Activated naive CD8-positive, alpha-beta T cell treated with anti-CD3 and anti-CD28 coated beads for 36 hours (primary cell): ENCODE measurements at regions not wholly inside any gene's neighbourhood (a gene's known extent, or its start where the extent isn't known, plus 50 kb on each side); places are given as distances from the start of the nearest gene placed in this dataset.

Experiments
- DNase-seq: peaks from one replicate; pipeline ENCODE4 v3.0.0; 2021
- H3K27ac Mint-ChIP-seq: one replicate; pipeline ENCODE4 v1.8.0; 2022; ENCODE audit warnings: mild to moderate bottlenecking, moderate library complexity, mixed read lengths
- H3K27me3 Mint-ChIP-seq: one replicate; pipeline ENCODE4 v1.8.0; 2022; ENCODE audit warnings: mild to moderate bottlenecking, mixed read lengths
- H3K36me3 Mint-ChIP-seq: one replicate; pipeline ENCODE4 v1.8.0; 2021; ENCODE audit warnings: mild to moderate bottlenecking, mixed read lengths
- H3K4me1 Mint-ChIP-seq: one replicate; pipeline ENCODE4 v1.8.0; 2021; ENCODE audit warnings: mixed read lengths
- H3K4me3 Mint-ChIP-seq: one replicate; pipeline ENCODE4 v1.8.0; 2022; ENCODE audit warnings: mild to moderate bottlenecking, moderate library complexity, mixed read lengths
- H3K9me3 Mint-ChIP-seq: one replicate; pipeline ENCODE4 v1.8.0; 2022; ENCODE audit warnings: mixed read lengths

DNA sequence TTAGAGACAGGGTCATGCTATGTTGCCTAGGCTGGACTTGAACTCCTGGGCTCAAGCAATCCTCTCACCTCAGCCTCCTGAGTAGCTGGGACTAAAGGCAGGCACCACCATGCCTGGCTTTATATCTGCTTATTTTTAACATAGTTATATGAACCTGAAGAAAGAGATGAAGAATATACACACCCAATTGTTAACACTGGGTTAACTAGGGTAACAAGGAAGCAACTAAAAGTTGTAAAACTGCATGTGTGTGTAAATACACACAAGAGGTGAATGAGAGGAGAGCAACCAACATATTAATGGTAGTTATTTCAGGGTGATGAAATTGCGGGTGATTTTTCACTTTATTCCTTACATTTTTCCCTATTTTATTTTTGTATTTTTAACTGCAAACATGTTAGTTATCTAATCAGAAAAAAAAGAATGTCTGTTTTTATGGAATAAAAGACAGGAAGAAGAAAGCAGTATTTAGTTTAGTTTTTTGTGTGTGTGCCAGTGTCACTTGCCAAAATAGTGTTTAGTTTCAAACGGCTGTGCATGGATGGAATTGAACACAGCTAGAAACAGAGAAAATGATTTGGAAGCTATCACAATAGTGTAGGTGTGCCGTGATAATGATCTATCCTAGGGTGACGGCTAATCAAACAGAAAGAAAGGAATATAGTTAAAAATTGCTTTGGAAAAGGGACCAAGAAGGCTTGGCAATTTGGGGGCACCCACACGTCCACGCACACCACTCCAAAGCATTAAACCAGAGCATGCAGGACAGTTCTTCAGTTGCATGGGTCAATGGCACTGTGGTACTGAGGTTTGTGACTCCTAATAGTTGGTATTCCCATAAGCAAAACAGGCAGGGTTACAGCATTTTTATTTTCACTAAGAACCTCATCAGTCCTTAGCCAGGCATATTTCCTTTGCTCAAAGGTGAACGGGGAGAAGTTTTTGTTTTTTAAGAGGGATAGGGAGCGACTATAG, 89.1 kb upstream of the KLHL13 start:
- no peaks in the 10 kb centered on the region for H3K27me3 Mint-ChIP-seq
- no peak overlapping the region for H3K4me3 Mint-ChIP-seq
- H3K36me3 Mint-ChIP-seq: no peaks in the 10 kb centered on the region
- no peaks in the 10 kb centered on the region for H3K9me3 Mint-ChIP-seq
- DNase-seq: no peak
- H3K4me1 Mint-ChIP-seq: no peaks in the 10 kb centered on the region
- no peak overlapping the region for H3K27ac Mint-ChIP-seq

DNA sequence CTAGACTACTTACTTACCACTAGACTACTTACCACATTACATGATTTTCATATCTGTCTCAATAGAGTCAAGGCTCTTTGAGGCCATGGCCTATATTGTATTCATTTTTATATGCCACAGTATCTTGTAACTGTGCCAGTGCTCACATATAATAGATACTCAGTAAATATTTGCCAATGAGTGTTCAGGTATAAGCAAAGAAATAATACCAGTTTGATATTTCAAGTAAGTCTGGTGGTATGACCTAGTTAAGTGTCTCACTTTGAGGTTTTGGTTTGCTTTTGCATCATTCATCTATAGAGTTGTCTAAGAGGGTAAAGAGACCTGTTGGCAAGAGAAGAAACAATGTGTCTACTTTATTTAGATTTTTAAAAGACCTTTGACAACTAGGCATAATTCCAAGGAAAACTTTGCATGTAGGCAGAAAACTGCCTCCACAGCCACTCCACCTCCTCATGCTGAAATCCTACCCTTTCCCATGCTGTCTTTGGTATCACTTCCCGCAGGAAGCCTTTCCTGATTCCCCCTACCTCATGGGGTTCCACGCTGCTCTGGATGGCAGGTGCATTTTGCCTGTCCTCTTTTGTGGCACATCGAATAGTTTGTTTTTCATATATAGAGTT, 91.3 kb upstream of the KLHL13 start:
- Mint-ChIP-seq H3K4me1 (peaks cover 3% of the 10 kb centered on the region), H3K27ac (no peak overlapping the region), H3K27me3 (no peaks in the 10 kb centered on the region), H3K36me3 (no peaks in the 10 kb centered on the region), H3K9me3 (no peaks in the 10 kb centered on the region), H3K4me3 (no peak overlapping the region)
- no peak for DNase-seq

DNA sequence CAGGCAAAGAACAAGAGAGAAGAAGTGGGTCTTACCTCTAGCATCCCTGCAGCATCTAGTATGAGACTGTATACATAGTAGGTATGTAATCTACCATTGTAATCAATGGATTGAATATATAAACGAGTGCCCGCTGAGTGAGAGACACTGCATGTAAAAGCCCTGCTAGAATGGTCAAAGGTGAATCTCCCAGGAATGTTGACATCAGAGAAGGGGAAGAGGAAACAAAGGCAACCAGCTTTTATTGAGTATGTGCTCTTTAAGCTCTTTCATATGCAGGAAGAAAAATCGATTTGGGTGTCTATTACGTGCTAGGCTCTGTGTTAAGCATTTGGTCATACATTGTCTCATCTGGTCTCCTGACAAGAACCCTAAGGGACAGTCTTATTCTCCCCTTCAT, 91.9 kb upstream of the KLHL13 start:
- DNase-seq: no peak
- Mint-ChIP-seq H3K4me3 (no peak overlapping the region), H3K36me3 (no peaks in the 10 kb centered on the region), H3K27me3 (no peaks in the 10 kb centered on the region), H3K9me3 (no peaks in the 10 kb centered on the region), H3K4me1 (peaks cover 3% of the 10 kb centered on the region), H3K27ac (no peak overlapping the region)

DNA sequence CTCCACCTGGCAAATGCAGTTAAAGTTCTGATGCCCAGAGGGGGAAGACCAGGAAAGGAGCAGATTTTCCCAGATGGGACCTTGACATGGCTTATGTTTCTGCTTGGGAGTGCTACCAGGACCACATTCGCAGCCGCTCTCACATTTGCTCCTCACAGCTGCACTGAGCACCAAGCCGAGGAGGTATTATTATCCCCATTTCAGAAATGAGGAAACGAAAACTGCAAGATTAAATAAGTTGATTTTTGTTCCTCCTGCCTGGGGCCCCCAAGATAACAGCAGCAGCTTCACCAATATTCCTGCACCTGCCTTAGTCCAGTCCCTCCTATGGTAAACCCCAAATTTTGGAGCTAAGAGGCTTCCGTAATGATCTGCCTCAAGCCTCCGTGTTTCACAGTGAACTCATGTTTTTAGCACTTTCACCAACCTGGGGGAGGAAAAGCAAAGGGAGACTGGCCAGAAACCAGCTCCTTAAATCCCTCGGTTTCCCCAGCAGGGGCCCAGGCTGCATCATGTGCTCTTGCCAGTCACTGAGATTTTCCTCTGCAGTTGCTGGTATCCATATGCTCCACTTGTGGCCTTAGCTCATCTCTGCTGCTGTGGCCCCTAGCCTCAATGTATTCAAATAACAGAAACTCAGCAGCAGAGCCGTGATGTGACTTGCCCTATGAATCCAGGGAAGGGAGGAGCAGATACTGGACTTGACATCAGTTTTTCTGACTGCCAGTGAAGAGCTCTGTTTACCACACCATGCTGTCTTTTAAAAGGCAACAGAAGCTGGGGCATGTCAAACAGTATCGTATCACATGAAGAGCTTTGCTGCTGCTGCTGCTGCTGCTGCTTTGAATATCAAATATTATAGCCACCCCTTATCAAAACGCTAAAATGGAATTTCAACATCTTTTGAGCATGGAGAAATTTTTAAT, 95.5 kb upstream of the KLHL13 start:
- Mint-ChIP-seq H3K27ac (no peak overlapping the region), H3K9me3 (no peaks in the 10 kb centered on the region), H3K27me3 (no peaks in the 10 kb centered on the region), H3K4me3 (no peak overlapping the region), H3K36me3 (no peaks in the 10 kb centered on the region), H3K4me1 (peaks cover 3% of the 10 kb centered on the region)
- DNase-seq: no peak

DNA sequence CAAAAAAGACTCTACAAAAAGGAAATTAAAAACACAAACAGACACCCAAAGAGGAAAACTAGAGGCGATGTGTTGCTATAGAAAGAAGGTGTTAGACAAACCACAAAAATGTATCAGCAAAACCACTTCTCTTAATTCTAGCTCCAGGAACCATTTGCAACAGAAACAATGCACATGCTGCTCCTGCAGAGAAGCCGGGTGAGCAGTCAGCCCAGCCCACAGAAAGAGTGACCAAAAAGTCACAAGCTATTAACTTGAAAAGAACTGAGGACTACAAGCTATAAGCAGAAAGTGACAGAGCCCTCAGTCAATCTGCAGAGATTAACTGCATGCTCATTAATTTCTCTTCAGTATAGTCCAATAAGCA, 96.2 kb upstream of the KLHL13 start:
- Mint-ChIP-seq H3K4me1 (peaks cover 3% of the 10 kb centered on the region), H3K4me3 (no peak overlapping the region)

DNA sequence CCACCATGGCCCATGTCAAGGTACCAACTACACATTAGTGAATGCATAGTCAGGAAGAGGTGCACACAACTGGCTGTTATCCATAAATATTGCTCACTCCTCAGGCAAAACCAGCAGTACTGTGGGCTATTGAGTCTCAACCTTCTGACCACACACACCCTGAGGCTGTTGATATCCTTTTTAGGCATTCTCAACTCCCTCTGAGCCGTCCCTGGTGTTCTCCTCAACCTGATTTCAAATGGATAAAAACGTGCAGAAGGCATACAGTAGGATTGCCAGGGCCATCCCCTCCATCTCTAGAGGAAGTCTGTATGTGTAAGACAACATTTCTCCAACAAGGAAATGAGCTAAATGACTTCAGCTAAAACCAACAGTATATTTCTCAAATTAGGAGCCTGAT, 98.7 kb upstream of the KLHL13 start:
- Mint-ChIP-seq H3K27me3 (no peaks in the 10 kb centered on the region), H3K9me3 (no peaks in the 10 kb centered on the region), H3K4me3 (no peak overlapping the region), H3K27ac (no peak overlapping the region), H3K36me3 (no peaks in the 10 kb centered on the region), H3K4me1 (peaks cover 3% of the 10 kb centered on the region)
- DNase-seq: no peak

More for the DNA sequence above, 96.2 kb upstream of the KLHL13 start:
- no peak for DNase-seq
- H3K27me3 Mint-ChIP-seq: no peaks in the 10 kb centered on the region
- no peaks in the 10 kb centered on the region for H3K9me3 Mint-ChIP-seq
- H3K27ac Mint-ChIP-seq: no peak overlapping the region
- H3K36me3 Mint-ChIP-seq: no peaks in the 10 kb centered on the region

DNA sequence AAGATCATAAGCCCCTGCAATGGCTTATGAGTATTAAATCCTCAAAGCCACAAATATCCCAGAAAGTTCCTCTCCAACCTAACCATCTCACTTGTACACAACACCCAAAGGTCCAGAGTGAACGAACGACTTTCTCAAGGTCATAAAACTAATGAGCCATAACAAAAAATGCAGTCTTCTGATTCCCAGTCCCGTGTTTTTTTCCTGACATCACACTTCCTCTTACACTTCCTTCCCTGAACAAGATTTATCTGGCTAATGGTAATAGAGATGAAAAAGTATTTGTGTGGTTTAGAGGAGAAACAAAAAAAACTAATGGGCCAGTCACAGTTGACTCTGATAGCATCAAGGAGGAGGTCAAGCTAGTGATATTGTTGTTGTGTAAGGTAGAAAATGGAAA, 99.5 kb upstream of the KLHL13 start:
- Mint-ChIP-seq H3K4me1 (peaks cover 3% of the 10 kb centered on the region), H3K4me3 (no peak overlapping the region), H3K9me3 (no peaks in the 10 kb centered on the region), H3K36me3 (no peaks in the 10 kb centered on the region), H3K27ac (no peak overlapping the region), H3K27me3 (no peaks in the 10 kb centered on the region)
- no peak for DNase-seq

DNA sequence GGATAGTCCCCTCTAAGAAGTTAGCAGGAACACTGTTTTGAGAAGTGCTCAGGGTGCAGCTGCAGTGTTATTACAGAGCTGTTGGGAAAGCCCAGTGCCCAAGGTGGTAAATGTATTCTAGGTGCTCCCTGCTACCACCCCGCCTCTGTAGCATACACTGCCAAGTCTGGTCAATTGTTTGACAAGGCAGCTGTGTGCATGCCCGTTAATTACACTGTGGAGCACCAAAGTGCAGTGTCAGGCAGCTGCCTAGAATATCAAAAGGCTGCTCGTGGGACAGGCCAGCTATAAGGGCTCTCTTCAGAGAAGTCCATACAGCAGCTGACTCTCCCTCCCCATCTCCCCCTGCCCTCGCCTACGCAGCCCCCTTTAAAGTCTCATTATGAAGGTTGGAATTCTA, 99.9 kb upstream of the KLHL13 start:
- Mint-ChIP-seq H3K4me1 (peaks cover 3% of the 10 kb centered on the region), H3K27me3 (no peaks in the 10 kb centered on the region), H3K4me3 (no peak overlapping the region), H3K27ac (no peak overlapping the region), H3K9me3 (no peaks in the 10 kb centered on the region), H3K36me3 (no peaks in the 10 kb centered on the region)
- no peak for DNase-seq

DNA sequence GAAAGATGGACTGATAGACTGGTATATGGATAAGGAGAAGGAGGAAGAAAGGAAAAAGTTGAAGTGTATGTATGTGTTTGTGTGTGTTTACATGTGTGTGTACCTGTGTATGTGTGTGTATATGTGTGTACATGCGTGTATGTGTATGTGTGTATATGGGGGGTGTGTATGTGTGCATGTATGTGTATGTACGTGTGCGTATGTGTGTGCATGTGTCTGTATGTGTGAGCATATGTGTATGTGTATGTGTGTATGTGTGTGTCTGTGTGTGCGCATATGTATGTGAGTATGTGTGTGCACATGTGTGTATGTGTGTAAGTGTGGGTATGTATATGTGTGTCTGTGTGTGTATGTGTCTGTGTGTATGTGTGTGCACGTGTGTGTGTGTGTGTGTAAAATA, 101.5 kb upstream of the KLHL13 start:
- no peak overlapping the region for H3K27ac Mint-ChIP-seq
- no peaks in the 10 kb centered on the region for H3K27me3 Mint-ChIP-seq
- no peaks in the 10 kb centered on the region for H3K9me3 Mint-ChIP-seq
- H3K4me3 Mint-ChIP-seq: no peak overlapping the region
- no peaks in the 10 kb centered on the region for H3K4me1 Mint-ChIP-seq
- DNase-seq: no peak
- H3K36me3 Mint-ChIP-seq: no peaks in the 10 kb centered on the region

DNA sequence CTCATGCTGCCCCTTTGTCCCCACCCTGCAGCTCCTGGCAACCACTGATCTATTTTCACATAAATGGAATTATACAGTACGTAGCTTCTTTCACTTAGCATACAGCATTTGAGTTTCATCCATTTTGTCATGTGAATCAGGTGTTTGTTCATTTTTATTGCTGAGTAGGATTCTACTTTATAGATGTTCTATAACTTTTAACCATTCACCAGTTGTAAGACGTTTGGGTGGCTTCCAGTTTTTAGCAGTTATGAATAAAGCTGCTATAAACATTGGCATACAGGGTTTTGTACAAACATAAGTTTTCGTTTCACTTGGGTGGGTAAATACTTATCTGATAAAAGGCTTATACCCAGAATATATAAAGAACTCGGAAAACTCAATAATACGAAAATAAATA, 102.3 kb upstream of the KLHL13 start:
- no peaks in the 10 kb centered on the region for H3K4me1 Mint-ChIP-seq
- no peaks in the 10 kb centered on the region for H3K36me3 Mint-ChIP-seq
- no peaks in the 10 kb centered on the region for H3K9me3 Mint-ChIP-seq
- no peak overlapping the region for H3K4me3 Mint-ChIP-seq
- H3K27me3 Mint-ChIP-seq: no peaks in the 10 kb centered on the region
- no peak for DNase-seq
- H3K27ac Mint-ChIP-seq: no peak overlapping the region

DNA sequence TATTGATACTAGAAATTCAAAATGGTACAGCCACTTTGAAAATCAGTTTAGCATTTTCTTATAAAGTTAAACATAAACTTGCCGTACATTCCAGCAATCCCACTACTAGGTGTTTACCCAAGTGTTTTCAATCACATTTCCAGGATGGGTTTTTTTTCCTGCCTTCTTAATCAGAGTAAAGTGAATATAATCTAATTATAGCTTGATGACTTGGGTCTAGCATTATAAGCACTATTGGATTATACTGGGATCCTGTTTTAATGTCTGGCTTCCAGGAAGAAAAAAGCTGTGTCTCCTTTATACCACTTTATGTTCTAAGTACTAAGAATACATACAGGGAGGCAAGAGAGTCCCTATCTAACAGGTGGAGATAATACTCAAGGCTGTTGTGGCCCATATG, 103.3 kb upstream of the KLHL13 start:
- no peaks in the 10 kb centered on the region for H3K27me3 Mint-ChIP-seq
- no peak for DNase-seq
- no peaks in the 10 kb centered on the region for H3K36me3 Mint-ChIP-seq
- no peak overlapping the region for H3K27ac Mint-ChIP-seq
- H3K4me3 Mint-ChIP-seq: no peak overlapping the region
- H3K4me1 Mint-ChIP-seq: no peaks in the 10 kb centered on the region
- no peaks in the 10 kb centered on the region for H3K9me3 Mint-ChIP-seq

DNA sequence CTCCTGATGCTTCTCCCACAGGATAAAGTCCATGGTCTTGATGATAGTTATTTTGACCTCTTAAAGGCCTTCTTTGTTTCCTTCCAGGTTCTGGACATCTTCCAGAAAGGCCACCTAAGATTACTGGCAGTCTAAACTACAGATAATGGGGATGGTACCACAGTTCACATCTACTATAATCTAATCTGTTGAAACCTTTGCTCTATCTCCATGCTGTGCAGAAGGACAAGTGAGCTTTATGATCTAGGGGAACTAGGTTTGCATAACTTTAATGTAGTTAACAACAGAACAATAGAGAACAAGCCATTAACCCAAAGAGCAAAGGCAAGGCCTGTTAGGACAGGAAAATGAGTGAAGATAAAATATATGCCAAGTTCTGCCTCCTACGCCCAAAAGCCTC, 103.9 kb upstream of the KLHL13 start:
- no peak for DNase-seq
- Mint-ChIP-seq H3K4me3 (no peak overlapping the region), H3K27me3 (no peaks in the 10 kb centered on the region), H3K27ac (no peak overlapping the region), H3K36me3 (no peaks in the 10 kb centered on the region), H3K4me1 (no peaks in the 10 kb centered on the region), H3K9me3 (no peaks in the 10 kb centered on the region)

DNA sequence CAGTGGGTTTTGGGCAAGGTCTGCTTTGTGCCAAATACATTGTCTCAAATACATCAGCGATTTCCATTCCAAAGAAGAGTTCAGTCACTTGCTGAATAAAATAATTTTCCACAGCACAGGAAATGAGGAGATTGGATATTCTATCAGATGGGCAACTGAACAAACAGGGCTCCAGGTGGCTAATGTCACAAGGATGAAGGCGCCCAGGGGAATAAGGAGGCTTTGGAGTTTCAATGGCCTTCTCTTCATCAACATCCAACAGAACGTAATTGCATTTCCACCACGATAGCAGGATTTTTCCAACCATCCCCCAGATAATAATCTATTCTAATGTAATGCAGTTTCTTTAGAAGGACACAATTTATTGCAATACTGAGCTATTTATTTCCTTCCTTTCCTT, 104.7 kb upstream of the KLHL13 start:
- Mint-ChIP-seq H3K4me3 (no peak overlapping the region), H3K27me3 (no peaks in the 10 kb centered on the region), H3K27ac (no peak overlapping the region), H3K4me1 (no peaks in the 10 kb centered on the region), H3K36me3 (no peaks in the 10 kb centered on the region), H3K9me3 (no peaks in the 10 kb centered on the region)
- no peak for DNase-seq

DNA sequence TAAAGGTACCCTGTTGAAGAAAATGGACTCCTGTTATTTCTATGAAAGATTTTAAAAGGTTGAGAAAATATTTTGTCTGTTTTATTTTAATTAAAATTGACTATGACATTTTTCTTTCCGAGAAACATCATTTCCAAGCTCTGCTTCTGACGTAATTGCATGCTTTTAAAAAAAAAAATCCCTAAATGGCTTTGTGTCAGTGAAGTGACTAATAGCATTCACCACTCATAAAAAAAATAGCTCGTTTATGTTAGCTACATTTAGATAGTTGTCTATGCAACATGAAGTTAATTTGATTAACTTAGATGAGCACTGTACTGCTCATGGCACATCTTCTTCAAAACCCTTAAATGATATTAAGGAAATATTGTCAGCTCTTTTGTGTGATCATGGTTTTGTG, 105.1 kb upstream of the KLHL13 start:
- H3K27me3 Mint-ChIP-seq: no peaks in the 10 kb centered on the region
- no peak for DNase-seq
- no peaks in the 10 kb centered on the region for H3K36me3 Mint-ChIP-seq
- no peak overlapping the region for H3K4me3 Mint-ChIP-seq
- no peaks in the 10 kb centered on the region for H3K9me3 Mint-ChIP-seq
- H3K27ac Mint-ChIP-seq: no peak overlapping the region
- no peaks in the 10 kb centered on the region for H3K4me1 Mint-ChIP-seq

DNA sequence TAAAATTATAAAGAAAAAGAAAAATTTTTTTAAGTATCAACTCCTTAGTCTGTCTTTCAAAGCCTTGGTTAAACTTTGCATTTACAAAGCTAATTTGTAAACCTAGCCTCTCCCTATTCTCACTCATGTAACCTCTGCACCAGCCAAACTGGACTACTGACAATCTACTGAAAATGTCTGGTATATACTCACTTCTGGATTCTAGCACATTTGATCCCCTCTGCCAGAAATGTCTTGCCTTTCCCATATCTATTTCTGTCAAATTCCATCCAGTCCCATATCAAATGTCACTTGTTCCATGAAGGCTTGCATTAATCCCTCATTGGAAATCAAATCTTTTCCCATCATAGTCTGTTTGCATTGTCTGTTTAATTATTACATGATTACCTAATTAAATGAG, 105.8 kb upstream of the KLHL13 start:
- H3K27ac Mint-ChIP-seq: no peak overlapping the region
- no peaks in the 10 kb centered on the region for H3K36me3 Mint-ChIP-seq
- no peaks in the 10 kb centered on the region for H3K9me3 Mint-ChIP-seq
- H3K27me3 Mint-ChIP-seq: no peaks in the 10 kb centered on the region
- no peaks in the 10 kb centered on the region for H3K4me1 Mint-ChIP-seq
- DNase-seq: no peak
- H3K4me3 Mint-ChIP-seq: no peak overlapping the region
